MM.1S (cell line): ENCODE measurements at regions not wholly inside any gene's neighbourhood (a gene's known extent, or its start where the extent isn't known, plus 50 kb on each side); places are given as distances from the start of the nearest gene placed in this dataset.

Experiments
- DNase-seq: peaks from one replicate; pipeline ENCODE4 v3.0.0-alpha.2; 2015
- H2AFZ ChIP-seq: fragments of 300-600 bp; sonication (generic); 2 replicates; pipeline ENCODE4 v1.6.0; 2016; ENCODE audit warnings: antibody characterized with exemption, low read length
- H3F3A ChIP-seq: fragments of 300-600 bp; sonication (generic); 2 replicates; pipeline ENCODE4 v1.6.1; 2016; ENCODE audit warnings: mild to moderate bottlenecking, antibody characterized with exemption, low read length, moderate library complexity, mixed read lengths; ENCODE audit not compliant: insufficient read depth
- H3K27ac ChIP-seq: fragments of 300-600 bp; sonication (generic); 2 replicates; pipeline ENCODE4 v1.5.1; 2016; ENCODE audit warnings: mild to moderate bottlenecking, low read length
- H3K27me3 ChIP-seq: fragments of 300-600 bp; sonication (generic); replicated peaks from 2 replicates; pipeline ENCODE4 v1.6.0; 2016; ENCODE audit warnings: low read length; ENCODE audit not compliant: insufficient read depth
- H3K36me3 ChIP-seq: fragments of 300-600 bp; sonication (generic); replicated peaks from 2 replicates; pipeline ENCODE4 v1.6.1; 2016; ENCODE audit warnings: mild to moderate bottlenecking, low read length, mixed read lengths; ENCODE audit not compliant: insufficient read depth
- H3K4me1 ChIP-seq: fragments of 300-600 bp; sonication (generic); 2 replicates; pipeline ENCODE4 v1.6.1; 2016; ENCODE audit warnings: low read length, mixed read lengths
- H3K4me2 ChIP-seq: fragments of 300-600 bp; sonication (generic); 2 replicates; pipeline ENCODE4 v1.6.0; 2016; ENCODE audit warnings: low read depth, low read length
- H3K4me3 ChIP-seq: fragments of 300-600 bp; sonication (generic); 2 replicates; pipeline ENCODE4 v1.5.1; 2016; ENCODE audit warnings: low read length, mixed read lengths
- H3K79me2 ChIP-seq: fragments of 300-600 bp; sonication (generic); 2 replicates; pipeline ENCODE4 v1.6.1; 2016; ENCODE audit warnings: mixed run types, low read length, mixed read lengths
- H3K9ac ChIP-seq: fragments of 300-600 bp; sonication (generic); 2 replicates; pipeline ENCODE4 v1.6.1; 2016; ENCODE audit warnings: low read length, mixed read lengths
- H3K9me2 ChIP-seq: fragments of 300-600 bp; sonication (generic); replicated peaks from 2 replicates; pipeline ENCODE4 v1.6.1; 2016; ENCODE audit warnings: mild to moderate bottlenecking, low read length, mixed read lengths; ENCODE audit not compliant: insufficient read depth
- H3K9me3 ChIP-seq: fragments of 300-600 bp; sonication (generic); replicated peaks from 2 replicates; pipeline ENCODE4 v1.6.1; 2016; ENCODE audit warnings: mild to moderate bottlenecking, low read length, mixed read lengths; ENCODE audit not compliant: insufficient read depth
- H4K20me1 ChIP-seq: fragments of 300-600 bp; sonication (generic); 2 replicates; pipeline ENCODE4 v1.6.1; 2016; ENCODE audit warnings: mild to moderate bottlenecking, low read length, moderate library complexity, mixed read lengths; ENCODE audit not compliant: insufficient read depth
- EZH2 ChIP-seq: fragments of 300-600 bp; sonication (generic); optimal IDR thresholded peaks from 2 replicates; pipeline ENCODE3; 2017; ENCODE audit warnings: low read depth, mild to moderate bottlenecking, antibody characterized with exemption, low read length, mixed read lengths
- EZH2phosphoT487 ChIP-seq: fragments of 300-600 bp; sonication (generic); IDR thresholded peaks from 2 replicates; pipeline ENCODE4 v1.6.1; 2018; ENCODE audit warnings: antibody characterized with exemption, low read length
- TF ChIP-seq, protein P1 (sequence below): fragments of 300-600 bp; sonication (generic); IDR thresholded peaks from 2 replicates; pipeline ENCODE4 v1.5.1; 2016; ENCODE audit warnings: antibody characterized with exemption, low read length, mixed read lengths

DNA sequence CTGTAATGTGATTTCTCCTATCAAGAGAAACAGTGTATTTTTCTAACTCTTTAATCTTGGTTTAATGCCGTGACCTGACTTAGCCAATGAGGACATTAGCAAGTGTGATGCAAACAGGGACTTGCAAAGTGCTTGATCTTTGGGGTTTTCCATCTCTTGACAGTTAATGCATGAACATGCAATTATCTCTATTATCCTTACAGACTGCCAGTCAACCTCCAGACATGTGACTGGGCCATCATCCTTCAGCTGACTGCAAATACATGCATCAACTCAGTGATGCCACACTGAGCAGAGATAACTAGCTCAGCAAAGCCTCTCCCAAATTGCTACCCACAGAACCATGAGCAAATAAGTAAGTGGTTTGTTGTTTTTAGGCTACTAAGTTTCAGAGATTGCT, 409.6 kb downstream of the GPAM start:
- H3K9me2 ChIP-seq: no peaks in the 10 kb centered on the region
- no peaks in the 10 kb centered on the region for H3F3A ChIP-seq
- no peak overlapping the region for H3K4me2 ChIP-seq
- H3K4me3 ChIP-seq: no peak overlapping the region
- no peak overlapping the region for H2AFZ ChIP-seq
- H3K9ac ChIP-seq: no peak overlapping the region
- no peak overlapping the region for H3K27ac ChIP-seq
- H3K36me3 ChIP-seq: no peaks in the 10 kb centered on the region
- TF ChIP-seq, protein P1, sequence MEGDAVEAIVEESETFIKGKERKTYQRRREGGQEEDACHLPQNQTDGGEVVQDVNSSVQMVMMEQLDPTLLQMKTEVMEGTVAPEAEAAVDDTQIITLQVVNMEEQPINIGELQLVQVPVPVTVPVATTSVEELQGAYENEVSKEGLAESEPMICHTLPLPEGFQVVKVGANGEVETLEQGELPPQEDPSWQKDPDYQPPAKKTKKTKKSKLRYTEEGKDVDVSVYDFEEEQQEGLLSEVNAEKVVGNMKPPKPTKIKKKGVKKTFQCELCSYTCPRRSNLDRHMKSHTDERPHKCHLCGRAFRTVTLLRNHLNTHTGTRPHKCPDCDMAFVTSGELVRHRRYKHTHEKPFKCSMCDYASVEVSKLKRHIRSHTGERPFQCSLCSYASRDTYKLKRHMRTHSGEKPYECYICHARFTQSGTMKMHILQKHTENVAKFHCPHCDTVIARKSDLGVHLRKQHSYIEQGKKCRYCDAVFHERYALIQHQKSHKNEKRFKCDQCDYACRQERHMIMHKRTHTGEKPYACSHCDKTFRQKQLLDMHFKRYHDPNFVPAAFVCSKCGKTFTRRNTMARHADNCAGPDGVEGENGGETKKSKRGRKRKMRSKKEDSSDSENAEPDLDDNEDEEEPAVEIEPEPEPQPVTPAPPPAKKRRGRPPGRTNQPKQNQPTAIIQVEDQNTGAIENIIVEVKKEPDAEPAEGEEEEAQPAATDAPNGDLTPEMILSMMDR: no peak
- no peak for TF ChIP-seq EZH2phosphoT487
- no peaks in the 10 kb centered on the region for H3K9me3 ChIP-seq
- H3K27me3 ChIP-seq: no peaks in the 10 kb centered on the region
- H3K79me2 ChIP-seq: no peaks in the 10 kb centered on the region
- no peak for DNase-seq
- H4K20me1 ChIP-seq: no peaks in the 10 kb centered on the region
- no peaks in the 10 kb centered on the region for H3K4me1 ChIP-seq

GRCh38 chr10:111774486-111774885, 409.1 kb downstream of the GPAM start:
- Histone ChIP-seq H2AFZ (no peak overlapping the region), H3K4me3 (no peak overlapping the region), H3K9me2 (no peaks in the 10 kb centered on the region), H3F3A (no peaks in the 10 kb centered on the region), H3K4me2 (no peak overlapping the region), H3K9me3 (no peaks in the 10 kb centered on the region), H3K27me3 (no peaks in the 10 kb centered on the region), H3K36me3 (no peaks in the 10 kb centered on the region), H3K27ac (no peak overlapping the region), H4K20me1 (no peaks in the 10 kb centered on the region), H3K4me1 (no peaks in the 10 kb centered on the region), H3K79me2 (no peaks in the 10 kb centered on the region), H3K9ac (no peak overlapping the region)
- TF ChIP-seq EZH2phosphoT487 (no peak), EZH2 (no peak)
- TF ChIP-seq, protein P1: no peak
- DNase-seq: no peak

GRCh38 chr10:111784436-111784835, 399.1 kb downstream of the GPAM start:
- no peaks in the 10 kb centered on the region for H3F3A ChIP-seq
- H3K36me3 ChIP-seq: no peaks in the 10 kb centered on the region
- no peak overlapping the region for H3K27ac ChIP-seq
- H3K27me3 ChIP-seq: no peaks in the 10 kb centered on the region
- no peaks in the 10 kb centered on the region for H3K4me1 ChIP-seq
- no peak for DNase-seq
- no peaks in the 10 kb centered on the region for H4K20me1 ChIP-seq
- no peak overlapping the region for H2AFZ ChIP-seq
- TF ChIP-seq EZH2 (no peak), EZH2phosphoT487 (no peak)
- TF ChIP-seq, protein P1: no peak
- H3K4me2 ChIP-seq: no peak overlapping the region
- H3K9me3 ChIP-seq: no peaks in the 10 kb centered on the region
- no peaks in the 10 kb centered on the region for H3K79me2 ChIP-seq
- no peak overlapping the region for H3K4me3 ChIP-seq
- H3K9me2 ChIP-seq: no peaks in the 10 kb centered on the region
- no peak overlapping the region for H3K9ac ChIP-seq
